A673 (cell line): ENCODE measurements at regions not wholly inside any gene's neighbourhood (a gene's known extent, or its start where the extent isn't known, plus 50 kb on each side); places are given as distances from the start of the nearest gene placed in this dataset.
A peak's percentile ranks its signal among the peaks of the same experiment; 100 is the strongest.

Source experiments
- BruUV-seq: library from RNA; stranded (reverse); fragments of 400-500 nt; replicated peaks from 2 replicates; lab custom pipeline; 2021; lab: Mats Ljungman, UMichigan
- CTCF ChIA-PET: fragments of 300-600 bp; sonication (Branson Sonifier 250); formaldehyde crosslinking; loops from one replicate; lab custom pipeline; 2022; ENCODE audit warnings: antibody characterized with exemption; lab: Charles Lee
- POLR2A ChIA-PET: fragments of 300-600 bp; sonication (Branson Sonifier 250); formaldehyde crosslinking; loops from one replicate; lab custom pipeline; 2022; ENCODE audit warnings: antibody characterized with exemption; ENCODE audit not compliant: low non-redundant PET; lab: Charles Lee
- DNase-seq: peaks from one replicate; pipeline ENCODE4 v3.0.0-alpha.2; 2015; ENCODE audit warnings: low spot score
- H3K27ac ChIP-seq: fragments of 200-600 bp; sonication (generic); 2 replicates; pipeline ENCODE4 v1.5.1; 2016; ENCODE audit warnings: mixed run types, low read depth, mild to moderate bottlenecking, mixed read lengths, antibody characterized with exemption, low read length; ENCODE audit not compliant: poor library complexity, severe bottlenecking
- H3K27me3 ChIP-seq: fragments of 200-600 bp; sonication (generic); replicated peaks from 2 replicates; pipeline ENCODE4 v1.6.1; 2017; ENCODE audit warnings: mixed run types, low read depth, mild to moderate bottlenecking, mixed read lengths, antibody characterized with exemption, low read length; ENCODE audit not compliant: insufficient read depth, poor library complexity
- H3K36me3 ChIP-seq: fragments of 200-600 bp; sonication (generic); 2 replicates; pipeline ENCODE4 v1.6.1; 2016; ENCODE audit warnings: mixed run types, mild to moderate bottlenecking, mixed read lengths, antibody characterized with exemption, low read length; ENCODE audit not compliant: insufficient read depth, poor library complexity, severe bottlenecking
- H3K4me1 ChIP-seq: fragments of 200-600 bp; sonication (generic); 2 replicates; pipeline ENCODE4 v1.6.1; 2017; ENCODE audit warnings: mixed run types, mild to moderate bottlenecking, mixed read lengths, antibody characterized with exemption, low read length; ENCODE audit not compliant: insufficient read depth, poor library complexity, severe bottlenecking
- H3K4me3 ChIP-seq: fragments of 200-600 bp; sonication (generic); 2 replicates; pipeline ENCODE4 v1.5.1; 2016; ENCODE audit warnings: low read depth, mixed run types, mild to moderate bottlenecking, mixed read lengths, low read length; ENCODE audit not compliant: poor library complexity, severe bottlenecking
- H3K9me3 ChIP-seq: fragments of 200-600 bp; sonication (generic); 2 replicates; pipeline ENCODE4 v1.6.1; 2016; ENCODE audit warnings: mixed run types, low read depth, mild to moderate bottlenecking, mixed read lengths, antibody characterized with exemption, low read length; ENCODE audit not compliant: poor library complexity, severe bottlenecking
- EZH2 ChIP-seq: fragments of 200-600 bp; sonication (generic); IDR thresholded peaks from 2 replicates; pipeline ENCODE4 v1.6.1; 2017; ENCODE audit warnings: borderline replicate concordance, low read depth, mild to moderate bottlenecking, mixed read lengths, antibody characterized with exemption, low read length; ENCODE audit not compliant: poor library complexity, severe bottlenecking
- intact Hi-C: fragments of 100-400 bp; cut with micrococcal nuclease; formaldehyde crosslinking; loops from one replicate; pipeline ENCODE4 v1.10.0; 2022; ENCODE audit not compliant: unreplicated experiment
- TF ChIP-seq, protein P1 (sequence below): fragments of 300-800, 200-600 bp; sonication (generic); conservative IDR thresholded peaks from 2 replicates; pipeline ENCODE4 v1.5.1; 2017; ENCODE audit warnings: low read depth, mild to moderate bottlenecking, antibody characterized with exemption, low read length, moderate library complexity, mixed read lengths

- no peaks in the 10 kb centered on the region for H3K36me3 ChIP-seq
- BruUV-seq = no TSS peak
- peak; percentile 31 for DNase-seq
- no peak overlapping the region for H3K27ac ChIP-seq
- TF ChIP-seq, protein P1, sequence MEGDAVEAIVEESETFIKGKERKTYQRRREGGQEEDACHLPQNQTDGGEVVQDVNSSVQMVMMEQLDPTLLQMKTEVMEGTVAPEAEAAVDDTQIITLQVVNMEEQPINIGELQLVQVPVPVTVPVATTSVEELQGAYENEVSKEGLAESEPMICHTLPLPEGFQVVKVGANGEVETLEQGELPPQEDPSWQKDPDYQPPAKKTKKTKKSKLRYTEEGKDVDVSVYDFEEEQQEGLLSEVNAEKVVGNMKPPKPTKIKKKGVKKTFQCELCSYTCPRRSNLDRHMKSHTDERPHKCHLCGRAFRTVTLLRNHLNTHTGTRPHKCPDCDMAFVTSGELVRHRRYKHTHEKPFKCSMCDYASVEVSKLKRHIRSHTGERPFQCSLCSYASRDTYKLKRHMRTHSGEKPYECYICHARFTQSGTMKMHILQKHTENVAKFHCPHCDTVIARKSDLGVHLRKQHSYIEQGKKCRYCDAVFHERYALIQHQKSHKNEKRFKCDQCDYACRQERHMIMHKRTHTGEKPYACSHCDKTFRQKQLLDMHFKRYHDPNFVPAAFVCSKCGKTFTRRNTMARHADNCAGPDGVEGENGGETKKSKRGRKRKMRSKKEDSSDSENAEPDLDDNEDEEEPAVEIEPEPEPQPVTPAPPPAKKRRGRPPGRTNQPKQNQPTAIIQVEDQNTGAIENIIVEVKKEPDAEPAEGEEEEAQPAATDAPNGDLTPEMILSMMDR = peak; percentile 59
- TF ChIP-seq EZH2 = no peak
- ChIA-PET POLR2A (no interaction called here), CTCF (interaction anchor here (0.7 kb wide), 1 partner anchor 374 kb away, joined by 3 read pairs; no protein-coding TSS in a partner anchor)
- intact Hi-C loops = loop anchor here (2.0 to 10.0 kb wide), 2 partner anchors 565 to 947 kb away; no protein-coding TSS in a partner anchor
- H3K4me1 ChIP-seq = no peaks in the 10 kb centered on the region
- H3K27me3 ChIP-seq = no peaks in the 10 kb centered on the region
- no peak overlapping the region for H3K4me3 ChIP-seq
- H3K9me3 ChIP-seq = no peaks in the 10 kb centered on the region
These were observed 321.8 kb upstream of the MME start for GRCh38 chr3:154758109-154758868.

DNA sequence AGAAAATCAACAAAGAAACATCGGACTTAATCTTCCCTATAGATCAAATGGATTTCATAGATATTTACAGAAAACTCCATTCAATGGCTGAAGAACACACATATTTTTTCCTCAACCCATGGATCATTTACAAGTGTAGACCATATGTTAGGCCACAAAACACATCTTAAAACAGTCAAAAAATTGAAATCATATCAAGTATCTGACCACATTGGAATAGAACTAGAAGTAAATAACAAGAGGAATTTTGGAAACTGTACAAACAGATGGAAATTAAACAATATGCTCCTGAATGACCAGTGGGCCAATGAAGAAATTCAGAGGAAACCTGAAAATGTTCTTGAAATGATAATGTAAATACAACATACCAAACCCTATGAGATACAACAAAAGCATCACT, 323.1 kb upstream of the GPR149 start:
- Histone ChIP-seq H3K36me3 (no peaks in the 10 kb centered on the region), H3K27ac (no peak overlapping the region), H3K4me3 (no peak overlapping the region), H3K4me1 (no peaks in the 10 kb centered on the region), H3K9me3 (no peaks in the 10 kb centered on the region), H3K27me3 (no peaks in the 10 kb centered on the region)
- BruUV-seq = no TSS peak
- intact Hi-C loops = loop anchor here (10.0 kb wide), 1 partner anchor 952 kb away; no protein-coding TSS in a partner anchor
- no peak for DNase-seq
- POLR2A ChIA-PET = no interaction called here
- no peak for TF ChIP-seq EZH2
- TF ChIP-seq, protein P1 = no peak
- CTCF ChIA-PET = no interaction called here

GRCh38 chr3:154749514-154749913, 319.5 kb upstream of the GPR149 start:
- ChIA-PET POLR2A (no interaction called here), CTCF (no interaction called here)
- Histone ChIP-seq H3K27ac (no peak overlapping the region), H3K4me3 (no peak overlapping the region), H3K27me3 (no peaks in the 10 kb centered on the region), H3K36me3 (no peaks in the 10 kb centered on the region), H3K4me1 (no peaks in the 10 kb centered on the region), H3K9me3 (no peaks in the 10 kb centered on the region)
- no TSS peak for BruUV-seq
- no peak for TF ChIP-seq EZH2
- TF ChIP-seq, protein P1 = no peak
- DNase-seq = no peak
- intact Hi-C loops = no loop called here
